ENCODE measurements at regions not wholly inside any gene's neighbourhood (a gene's known extent, or its start where the extent isn't known, plus 50 kb on each side); places are given as distances from the start of the nearest gene placed in this dataset.

- no peak for DNase-seq
Measured at GRCh38 chr18:72470391-72470790, 73.8 kb downstream of the CBLN2 start.

GRCh38 chr18:72468021-72468710 lies 76.0 kb downstream of the CBLN2 start:
- DNase-seq, result no peak

- DNase-seq, result no peak
Measured at GRCh38 chr18:72460210-72460680, 83.9 kb downstream of the CBLN2 start.

DNA sequence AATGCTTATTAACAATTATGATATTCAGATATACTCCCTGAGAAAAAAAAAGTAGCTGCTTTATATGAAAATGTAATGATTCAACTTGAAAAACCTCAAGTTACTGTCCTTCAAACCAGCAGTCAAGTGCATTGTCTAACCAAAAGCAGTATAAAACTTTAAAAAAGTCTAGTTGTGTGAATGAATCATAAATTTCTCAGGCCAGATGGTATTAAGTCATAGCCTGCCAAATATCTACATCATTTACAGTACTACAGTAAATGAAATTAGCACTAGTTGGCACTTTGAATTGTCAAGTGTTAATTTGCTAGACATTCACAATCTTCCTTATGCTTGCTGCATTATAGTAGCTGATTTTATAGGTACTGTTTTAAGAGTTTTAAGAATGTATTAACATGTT lies 85.9 kb downstream of the CBLN2 start:
- no peak for DNase-seq

DNA sequence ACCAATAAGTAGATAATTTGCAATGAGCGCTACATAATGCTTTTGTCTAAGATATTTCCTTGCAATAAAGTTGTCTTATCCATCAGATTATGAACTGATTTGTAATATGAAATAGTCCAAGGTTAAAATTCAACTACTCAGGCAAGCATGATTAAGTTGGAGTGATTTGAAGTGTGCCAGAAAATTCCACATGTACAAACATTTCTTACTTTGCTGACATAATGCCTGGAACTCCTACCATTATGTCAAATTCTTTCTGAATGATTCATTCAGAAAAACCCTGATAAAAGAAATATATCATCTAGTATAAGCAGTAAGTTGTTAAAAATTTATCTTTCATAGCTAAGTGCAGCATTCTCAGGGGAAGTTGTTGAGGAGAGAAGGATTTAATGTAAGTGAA lies 87.3 kb downstream of the CBLN2 start:
- no peak for DNase-seq

DNA sequence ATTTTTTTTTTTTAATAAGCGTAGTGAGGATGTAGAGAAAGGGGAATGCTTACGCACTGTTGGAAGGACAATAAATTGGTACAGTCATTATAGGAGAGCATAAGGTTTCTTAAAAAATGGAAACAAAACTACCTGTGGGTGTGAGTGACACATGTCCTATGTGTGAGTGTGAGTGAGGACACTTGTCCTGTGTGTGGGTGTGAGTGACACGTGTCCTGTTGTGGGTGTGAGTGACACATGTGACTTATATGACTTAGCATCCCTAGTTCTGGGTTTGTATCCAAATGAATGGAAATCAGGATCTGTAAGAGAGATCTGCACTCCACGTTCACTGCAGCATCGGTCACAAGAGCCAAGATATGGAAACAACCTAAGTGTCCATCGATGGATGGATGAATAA lies 91.8 kb downstream of the CBLN2 start:
- no peak for DNase-seq

DNA sequence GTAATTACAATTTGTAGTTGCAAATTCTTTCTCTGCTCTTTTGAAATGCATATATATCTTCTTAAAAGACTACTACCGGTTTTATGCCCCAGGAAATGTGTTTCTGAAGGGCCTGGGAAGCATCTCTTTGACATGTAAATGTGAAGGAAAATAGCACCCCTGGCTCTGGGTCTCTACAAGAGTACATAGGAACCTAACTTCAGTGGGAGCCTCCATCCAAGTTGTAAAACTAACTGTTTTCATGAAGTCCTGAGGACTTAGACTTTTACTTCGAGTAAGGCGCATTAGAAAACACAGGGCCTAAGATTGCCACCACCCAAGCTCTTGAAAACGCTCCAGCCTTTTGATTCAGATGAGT lies 99.4 kb downstream of the CBLN2 start:
- DNase-seq, result no peak

DNA sequence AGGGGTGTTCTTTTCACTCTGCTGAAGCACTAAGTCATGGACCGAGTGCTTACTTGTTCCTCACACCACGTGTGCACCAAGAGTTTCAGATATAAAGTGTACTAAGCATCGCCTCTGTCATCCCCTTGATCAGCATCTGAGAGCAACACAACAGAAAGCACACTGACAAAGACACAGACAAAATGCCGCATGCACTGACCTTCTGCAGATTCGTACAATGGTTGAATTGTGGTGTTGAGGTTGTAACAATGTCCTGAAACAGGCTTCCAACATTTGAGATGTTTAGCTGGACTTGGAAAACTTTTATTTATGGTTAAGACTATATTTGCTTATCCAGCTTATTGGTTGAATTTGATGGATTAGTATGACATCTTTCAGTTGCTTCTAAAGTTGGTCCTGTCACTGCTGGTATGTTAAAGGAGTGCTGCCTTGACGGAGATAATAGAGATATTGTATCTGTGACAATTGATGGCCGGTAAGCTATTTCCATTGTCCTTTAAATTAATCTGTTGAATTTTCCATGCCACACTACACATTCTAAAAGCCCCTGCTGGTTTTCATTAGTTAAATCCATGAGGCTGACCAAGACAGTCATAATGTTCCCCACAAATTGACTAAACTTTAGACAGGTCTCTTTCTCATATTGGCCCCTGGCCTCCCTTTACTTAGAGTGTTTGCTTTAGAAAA lies 99.9 kb downstream of the CBLN2 start:
- no peak for DNase-seq

DNA sequence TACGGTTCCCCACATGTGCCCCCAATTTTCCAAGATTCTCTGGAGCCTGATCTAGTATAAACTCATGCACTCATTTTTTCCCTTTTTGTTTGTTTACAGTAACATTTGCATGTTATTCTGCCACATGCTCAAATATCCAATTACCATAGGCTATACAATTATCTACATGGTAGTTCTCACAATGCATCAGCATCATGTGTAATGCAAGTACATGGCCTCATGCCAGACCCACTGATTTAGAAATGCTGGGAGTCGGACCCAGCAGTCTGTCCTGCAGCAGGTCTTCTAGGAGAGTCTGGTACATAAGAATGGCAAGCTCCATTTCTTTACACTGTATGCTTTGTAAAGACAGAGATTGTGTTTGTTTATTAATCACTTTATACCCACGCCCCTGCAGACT lies 107.7 kb downstream of the CBLN2 start:
- DNase-seq, result no peak

DNA sequence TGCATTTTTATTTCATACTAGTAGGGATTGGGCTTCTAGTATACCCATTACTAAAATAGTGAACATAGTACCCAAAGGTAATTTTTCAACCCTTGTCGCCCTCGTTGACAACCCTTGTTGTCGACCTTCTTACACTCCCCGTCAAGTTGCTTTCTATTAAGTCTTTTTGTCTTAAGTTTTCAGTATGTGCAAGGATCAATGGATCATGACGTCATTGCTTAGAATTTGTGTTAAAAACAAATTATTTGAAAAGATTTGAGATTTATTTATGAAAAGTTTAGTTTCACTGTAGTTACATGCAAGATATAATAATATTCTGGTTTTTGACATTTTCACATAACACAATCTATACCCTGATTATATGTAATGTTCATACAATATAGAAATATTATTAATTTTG lies 110.4 kb downstream of the CBLN2 start:
- no peak for DNase-seq

DNA sequence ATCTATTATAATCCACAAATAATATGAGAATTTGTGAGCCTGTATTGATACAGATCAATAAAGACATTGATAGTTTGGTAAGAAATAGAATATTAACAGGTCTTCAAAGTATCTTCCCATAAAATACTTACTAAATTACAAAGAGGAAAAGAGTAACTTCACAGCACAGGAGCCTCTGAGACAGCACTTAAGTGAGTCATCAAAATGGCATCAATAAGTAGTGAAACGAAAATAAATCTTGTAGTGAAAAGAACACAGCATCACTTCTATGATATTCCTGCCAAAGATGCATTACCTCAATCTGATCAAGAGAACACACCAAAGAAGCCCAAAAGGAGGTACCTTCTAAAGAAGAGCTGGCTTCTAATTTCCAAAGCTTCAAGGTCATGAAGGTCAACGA lies 116.4 kb downstream of the CBLN2 start:
- no peak for DNase-seq

DNA sequence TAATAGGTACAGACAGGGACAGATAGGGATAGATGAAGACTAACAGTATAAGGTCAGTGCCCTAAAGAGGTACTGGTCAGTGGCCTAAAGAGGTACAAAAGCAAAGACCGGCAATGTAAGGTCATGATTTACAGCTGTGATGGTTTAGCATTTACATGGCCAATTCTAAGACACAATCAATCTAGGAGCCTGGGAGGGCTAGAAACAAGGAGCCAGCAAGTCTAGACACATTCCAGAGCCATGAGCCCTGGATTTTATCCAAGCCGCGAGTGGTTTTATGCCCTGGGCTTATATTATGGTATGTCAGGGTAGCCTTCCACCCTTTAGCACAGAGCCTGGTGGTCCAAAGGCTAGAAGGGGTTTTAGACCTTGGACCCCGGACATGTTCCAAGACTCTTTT lies 124.2 kb downstream of the CBLN2 start:
- DNase-seq, result no peak

GRCh38 chr18:72412927-72413326 lies 131.2 kb downstream of the CBLN2 start:
- DNase-seq, result no peak

DNA sequence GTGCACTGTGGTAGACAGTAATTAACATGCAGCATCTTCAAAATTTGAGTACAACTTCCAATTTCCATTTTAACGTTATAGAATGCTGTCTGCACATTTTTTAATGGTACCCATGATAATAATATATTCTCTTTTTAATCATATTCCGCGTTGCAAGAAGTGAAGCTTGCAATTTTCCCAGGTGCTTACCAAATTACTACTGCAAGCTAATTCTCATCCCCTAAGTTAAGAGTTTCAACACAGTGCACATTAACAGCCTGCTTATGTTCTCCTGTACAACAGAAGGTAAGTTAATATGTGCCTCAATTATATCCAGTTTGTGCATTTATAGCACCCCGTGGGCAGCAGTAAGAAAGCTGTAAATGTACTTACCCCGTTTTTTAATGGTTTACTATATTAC lies 132.9 kb downstream of the CBLN2 start:
- no peak for DNase-seq

DNA sequence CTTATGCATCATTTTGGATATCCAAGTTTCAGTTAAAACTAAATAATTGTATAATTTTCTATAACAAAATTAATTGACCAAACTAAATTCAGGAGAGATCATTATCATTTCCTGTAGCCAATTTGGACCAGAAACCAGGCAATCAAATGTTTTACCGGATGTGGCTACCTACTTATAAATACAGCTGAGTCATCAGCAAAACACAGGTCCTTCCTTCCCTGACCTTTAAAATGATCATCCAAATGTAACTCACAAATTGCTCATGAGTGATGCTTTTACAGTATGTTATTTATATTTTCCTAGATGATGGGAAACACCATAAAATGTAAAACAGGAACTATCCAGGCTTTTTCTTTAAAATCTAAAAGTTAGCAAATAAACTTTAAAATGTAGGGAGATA lies 133.7 kb downstream of the CBLN2 start:
- no peak for DNase-seq

- no peak for DNase-seq
Measured at GRCh38 chr18:72409903-72410302, 134.2 kb downstream of the CBLN2 start.

DNA sequence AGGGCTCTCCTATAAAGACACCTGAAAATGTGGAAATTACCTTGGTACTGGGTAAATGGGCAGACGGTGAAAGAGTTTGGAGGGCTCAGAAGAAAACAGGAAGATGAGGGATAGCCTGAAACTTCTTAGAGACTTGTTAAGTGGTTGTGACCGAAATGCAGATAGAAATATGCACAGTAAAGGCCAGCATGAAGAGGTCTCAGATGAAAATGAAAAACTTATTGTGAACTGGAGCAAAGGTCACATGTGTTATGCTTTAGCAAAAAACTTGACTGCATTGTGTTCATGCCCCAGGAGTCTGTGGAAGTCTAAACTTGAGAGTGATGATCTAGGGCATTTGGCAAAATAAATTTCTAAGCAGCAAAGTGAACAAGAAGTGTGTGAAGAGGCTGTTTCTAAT lies 137.1 kb downstream of the CBLN2 start:
- no peak for DNase-seq

- no peak for DNase-seq
Measured at GRCh38 chr18:72391951-72392350, 152.2 kb downstream of the CBLN2 start.

DNA sequence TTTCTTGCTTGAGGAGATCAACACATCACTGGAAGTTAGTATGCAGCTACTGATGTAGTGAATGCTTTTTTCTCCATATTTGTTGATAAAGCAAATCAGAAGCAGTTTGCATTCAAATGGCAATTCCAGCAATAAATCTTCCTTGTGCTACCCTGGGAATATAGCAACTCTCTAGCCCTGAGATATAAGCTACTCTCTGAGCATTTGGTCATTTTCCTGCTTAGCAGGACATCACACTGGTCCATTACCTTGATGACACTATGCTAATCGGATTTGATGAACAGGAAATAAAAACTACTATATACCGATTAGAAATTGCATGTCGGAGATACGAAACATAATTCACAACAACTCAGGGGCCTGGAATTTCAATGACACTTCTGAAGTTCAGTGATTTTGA lies 152.7 kb downstream of the CBLN2 start:
- DNase-seq, result no peak

- DNase-seq, result no peak
Measured at GRCh38 chr18:72378016-72378415, 166.1 kb downstream of the CBLN2 start.

- DNase-seq, result no peak
Measured at GRCh38 chr18:72376256-72376655, 167.9 kb downstream of the CBLN2 start.

DNA sequence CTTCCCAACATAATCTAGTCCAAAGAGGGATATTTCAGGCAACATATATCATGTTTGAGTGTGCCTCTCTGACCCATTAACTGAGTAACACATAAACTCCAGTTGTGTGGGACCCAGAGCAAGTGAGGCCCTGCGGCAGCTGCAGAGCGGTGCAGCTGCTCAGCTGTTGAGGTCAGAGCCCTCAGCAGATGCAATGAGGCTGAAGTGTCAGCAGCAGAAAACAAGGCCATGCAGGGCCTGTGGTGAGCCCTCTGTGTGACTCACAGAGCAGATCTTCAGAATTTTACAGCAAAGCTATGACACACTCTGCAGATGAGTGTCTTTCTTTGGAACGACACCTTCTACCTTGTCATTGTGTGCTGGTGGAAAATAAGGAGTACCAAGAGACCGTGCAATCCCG lies 168.5 kb downstream of the CBLN2 start:
- no peak for DNase-seq

DNA sequence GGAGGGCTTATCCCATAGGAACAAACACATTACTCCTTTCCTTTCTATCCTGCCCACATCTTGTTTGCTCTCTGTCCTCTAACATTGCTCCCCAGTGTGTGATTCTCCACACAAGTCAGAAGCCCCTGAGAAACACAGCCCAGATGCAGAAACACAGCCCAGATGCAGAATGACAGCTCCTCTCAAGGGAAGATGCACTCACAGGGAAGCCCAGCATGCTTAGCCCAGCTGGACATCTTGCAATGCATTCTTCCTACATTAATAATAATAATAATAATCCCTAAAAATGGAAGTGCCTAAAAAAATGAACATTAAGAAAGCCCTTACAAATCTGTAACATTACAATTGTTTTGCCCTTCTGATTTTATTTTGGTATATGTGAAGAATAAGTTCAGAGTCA lies 172.1 kb downstream of the CBLN2 start:
- no peak for DNase-seq

DNA sequence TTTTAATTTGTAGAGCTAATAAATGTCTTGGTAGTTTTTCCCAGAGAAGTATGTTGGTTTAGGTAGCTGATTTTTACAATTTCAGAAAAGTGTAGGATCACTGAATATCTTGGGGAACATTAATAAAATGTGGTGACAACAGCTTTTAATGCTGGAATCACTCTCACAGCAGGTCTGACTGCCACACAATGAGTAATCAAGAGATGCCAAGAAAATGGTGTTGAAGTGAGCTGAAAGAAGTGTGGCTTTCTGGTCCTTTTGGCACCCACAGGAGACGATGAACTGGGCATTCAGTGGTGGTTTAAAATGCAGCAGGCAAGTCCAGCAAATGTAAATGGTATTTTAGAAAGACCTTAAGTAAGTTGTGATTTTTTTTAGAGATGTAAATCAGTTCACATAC lies 175.8 kb downstream of the CBLN2 start:
- DNase-seq, result no peak

- DNase-seq, result no peak
Measured at GRCh38 chr18:72360634-72361033, 183.5 kb downstream of the CBLN2 start.

Measured in activated CD4-positive, alpha-beta T cell treated with anti-CD3 and anti-CD28 coated beads, Interleukin-2, Interleukin-6, amounts not matched to agents 100 ng/mL and 50 ng/mL, durations not matched to agents 16 hours and 8 hours (primary cell).